ENCODE measurements at regions not wholly inside any gene's neighbourhood (a gene's known extent, or its start where the extent isn't known, plus 50 kb on each side); places are given as distances from the start of the nearest gene placed in this dataset.
"Not testable (repeated sequence)": the region's sequence is repeated elsewhere in the genome, so short reads cannot be mapped to it uniquely, and the experiment has no call there.

DNA sequence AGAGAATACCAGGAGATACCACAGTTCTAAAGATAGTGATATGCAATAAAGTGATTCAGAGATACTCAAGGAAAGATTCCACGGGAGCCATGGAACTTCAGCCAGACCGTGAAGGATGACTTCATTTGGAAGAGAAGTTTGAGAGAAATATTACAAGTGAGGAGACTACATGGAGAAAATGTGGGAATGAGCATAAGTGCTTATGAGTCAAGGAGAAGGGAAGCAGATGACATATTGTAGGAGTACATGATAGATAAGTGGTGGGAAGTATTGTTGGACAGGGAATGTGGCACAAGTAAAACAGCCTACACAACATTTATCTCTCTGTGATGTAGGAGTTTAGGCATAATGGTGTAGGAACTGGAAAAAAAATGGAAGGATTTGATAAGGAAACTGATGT lies 122.1 kb upstream of the FBXL17 start:
- Histone ChIP-seq H3K36me3 (ENCODE audit: low read depth) (no peaks in the 10 kb centered on the region), H3K4me1 (ENCODE audit: low read depth) (no peaks in the 10 kb centered on the region), H3K9me3 (no peaks in the 10 kb centered on the region), H3K4me3 (no peak overlapping the region)
- TF ChIP-seq, protein P1, sequence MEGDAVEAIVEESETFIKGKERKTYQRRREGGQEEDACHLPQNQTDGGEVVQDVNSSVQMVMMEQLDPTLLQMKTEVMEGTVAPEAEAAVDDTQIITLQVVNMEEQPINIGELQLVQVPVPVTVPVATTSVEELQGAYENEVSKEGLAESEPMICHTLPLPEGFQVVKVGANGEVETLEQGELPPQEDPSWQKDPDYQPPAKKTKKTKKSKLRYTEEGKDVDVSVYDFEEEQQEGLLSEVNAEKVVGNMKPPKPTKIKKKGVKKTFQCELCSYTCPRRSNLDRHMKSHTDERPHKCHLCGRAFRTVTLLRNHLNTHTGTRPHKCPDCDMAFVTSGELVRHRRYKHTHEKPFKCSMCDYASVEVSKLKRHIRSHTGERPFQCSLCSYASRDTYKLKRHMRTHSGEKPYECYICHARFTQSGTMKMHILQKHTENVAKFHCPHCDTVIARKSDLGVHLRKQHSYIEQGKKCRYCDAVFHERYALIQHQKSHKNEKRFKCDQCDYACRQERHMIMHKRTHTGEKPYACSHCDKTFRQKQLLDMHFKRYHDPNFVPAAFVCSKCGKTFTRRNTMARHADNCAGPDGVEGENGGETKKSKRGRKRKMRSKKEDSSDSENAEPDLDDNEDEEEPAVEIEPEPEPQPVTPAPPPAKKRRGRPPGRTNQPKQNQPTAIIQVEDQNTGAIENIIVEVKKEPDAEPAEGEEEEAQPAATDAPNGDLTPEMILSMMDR (IDR thresholded peaks at IDR 0.05) = no peak
- DNase-seq = no peak
- intact Hi-C loops (cut with DNase I, micrococcal nuclease) = no loop called here
- ATAC-seq = no peak

DNA sequence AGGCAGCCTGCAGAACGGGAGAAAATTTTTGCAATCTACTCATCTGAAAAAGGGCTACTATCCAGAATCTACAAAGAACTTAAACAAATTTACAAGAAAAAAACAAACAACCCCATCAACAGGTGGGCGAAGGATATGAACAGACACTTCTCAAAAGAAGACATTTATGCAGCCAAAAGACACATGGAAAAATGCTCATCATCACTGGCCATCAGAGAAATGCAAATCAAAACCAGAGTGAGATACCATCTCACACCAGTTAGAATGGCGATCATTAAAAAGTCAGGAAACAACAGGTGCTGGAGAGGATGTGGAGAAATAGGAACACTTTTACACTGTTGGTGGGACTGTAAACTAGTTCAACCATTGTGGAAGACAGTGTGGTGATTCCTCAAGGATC lies 113.7 kb upstream of the FBXL17 start:
- H3K4me3 ChIP-seq; H3K4me1 ChIP-seq (ENCODE audit: low read depth); H3K36me3 ChIP-seq (ENCODE audit: low read depth); ATAC-seq; H3K9me3 ChIP-seq; DNase-seq; intact Hi-C loops (cut with DNase I, micrococcal nuclease): not testable (repeated sequence)

DNA sequence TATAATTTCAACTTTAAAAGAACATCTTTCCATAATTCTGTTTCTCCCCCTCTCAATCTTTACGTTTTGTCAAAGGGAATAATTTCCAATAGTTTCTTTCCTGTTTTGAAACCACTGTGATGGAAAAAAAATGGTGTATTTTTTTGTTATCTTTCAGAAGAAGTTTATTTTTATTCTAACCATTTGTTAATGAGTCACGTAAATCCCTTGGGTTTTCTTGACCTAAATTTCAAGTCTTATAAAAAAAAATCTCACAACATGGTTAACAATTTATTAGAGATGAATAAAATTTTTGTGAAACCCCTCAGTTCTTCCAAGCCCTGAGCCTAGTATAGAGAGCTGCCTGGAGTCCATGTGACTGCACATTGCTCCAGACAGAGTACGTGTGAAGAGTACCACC lies 106.1 kb upstream of the FBXL17 start:
- no peaks in the 10 kb centered on the region for H3K4me1 ChIP-seq (ENCODE audit: low read depth)
- ATAC-seq (no peak), DNase-seq (no peak)
- H3K36me3 ChIP-seq (ENCODE audit: low read depth) = no peaks in the 10 kb centered on the region
- H3K4me3 ChIP-seq = no peak overlapping the region
- no peaks in the 10 kb centered on the region for H3K9me3 ChIP-seq
- TF ChIP-seq, protein P1 (IDR thresholded peaks at IDR 0.05) = no peak
- intact Hi-C loops (cut with DNase I, micrococcal nuclease) = no loop called here

DNA sequence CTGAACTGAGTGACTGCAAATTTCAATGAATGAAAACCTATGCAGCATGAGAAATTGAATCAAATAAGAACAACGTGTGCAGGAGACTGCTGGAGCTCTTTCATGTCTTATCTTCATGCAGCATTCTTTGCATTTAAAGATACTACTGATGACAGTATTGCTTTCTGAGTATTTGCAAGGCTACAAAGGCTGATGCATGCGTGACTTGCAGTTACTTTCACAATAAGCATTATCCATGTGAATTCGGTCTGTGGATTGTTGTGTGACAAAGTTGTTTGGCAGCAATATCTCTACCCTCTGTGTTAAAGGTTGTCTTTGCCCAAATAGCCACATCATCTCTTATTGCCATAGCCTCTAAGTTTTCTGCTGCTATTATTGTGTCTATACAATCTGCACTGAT lies 102.1 kb upstream of the FBXL17 start:
- no peak overlapping the region for H3K4me3 ChIP-seq
- ATAC-seq = no peak
- no peaks in the 10 kb centered on the region for H3K36me3 ChIP-seq (ENCODE audit: low read depth)
- TF ChIP-seq, protein P1 (IDR thresholded peaks at IDR 0.05) = no peak
- no peaks in the 10 kb centered on the region for H3K4me1 ChIP-seq (ENCODE audit: low read depth)
- H3K9me3 ChIP-seq = no peaks in the 10 kb centered on the region
- intact Hi-C loops (cut with DNase I, micrococcal nuclease) = no loop called here
- no peak for DNase-seq

DNA sequence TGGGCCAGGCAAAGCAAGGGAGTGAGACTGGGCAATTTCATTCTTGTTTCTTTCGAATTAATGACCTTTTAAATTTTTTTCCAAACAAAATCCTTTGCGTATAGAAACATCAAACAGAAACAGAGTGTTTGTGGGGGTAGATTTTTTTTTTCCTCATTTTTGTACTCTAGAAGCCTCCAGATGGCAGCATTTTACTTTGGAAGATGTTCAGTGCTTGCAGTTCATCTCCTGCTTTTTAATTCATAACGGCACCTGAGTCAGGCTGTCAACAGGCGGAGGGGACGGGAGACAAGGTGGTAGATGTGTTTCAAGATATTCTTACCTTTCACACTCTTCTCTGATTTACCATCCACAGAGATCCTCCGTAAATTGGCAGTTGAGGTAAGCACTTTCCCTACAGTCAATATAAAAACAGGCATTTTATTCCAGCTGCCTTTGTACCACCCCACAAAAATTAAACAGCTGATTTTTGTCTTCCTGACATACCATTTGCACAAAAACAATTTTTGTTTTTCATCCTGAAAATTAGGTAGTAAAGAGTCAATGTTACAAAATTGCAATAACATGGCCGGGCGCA lies 99.5 kb upstream of the FBXL17 start:
- no peaks in the 10 kb centered on the region for H3K9me3 ChIP-seq
- no peaks in the 10 kb centered on the region for H3K4me1 ChIP-seq (ENCODE audit: low read depth)
- no peak for ATAC-seq
- TF ChIP-seq, protein P1 (IDR thresholded peaks at IDR 0.05) = no peak
- H3K4me3 ChIP-seq = no peak overlapping the region
- peak in 1 of 3 donors; percentile 7 for DNase-seq
- no peaks in the 10 kb centered on the region for H3K36me3 ChIP-seq (ENCODE audit: low read depth)
- intact Hi-C loops (cut with DNase I, micrococcal nuclease) = no loop called here

DNA sequence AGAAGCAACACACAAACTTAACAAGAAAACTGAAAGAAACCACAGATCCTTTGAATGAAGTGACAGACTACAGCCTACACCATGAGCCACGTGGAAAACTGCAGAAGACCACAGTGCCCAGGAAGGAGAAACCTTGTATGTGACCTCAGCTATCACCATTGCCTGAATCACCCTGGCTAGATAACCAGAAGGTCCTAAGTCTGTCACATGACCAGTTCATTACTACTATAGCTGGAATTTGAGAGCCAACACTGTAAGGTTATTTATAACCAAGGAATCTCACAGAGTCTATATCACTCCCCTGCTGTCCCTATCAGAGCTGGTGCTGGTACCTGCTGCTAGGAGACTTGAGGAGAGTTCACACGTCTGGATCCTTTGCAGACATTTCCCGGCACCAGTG lies 90.3 kb upstream of the FBXL17 start:
- DNase-seq (no peak), ATAC-seq (no peak)
- Histone ChIP-seq H3K9me3 (no peaks in the 10 kb centered on the region), H3K4me1 (ENCODE audit: low read depth) (no peaks in the 10 kb centered on the region), H3K36me3 (ENCODE audit: low read depth) (no peaks in the 10 kb centered on the region), H3K4me3 (no peak overlapping the region)
- TF ChIP-seq, protein P1 (IDR thresholded peaks at IDR 0.05) = no peak
- intact Hi-C loops (cut with DNase I, micrococcal nuclease) = no loop called here

All from mucosa of descending colon (tissue), 3 donors.